ENCODE measurements at regions not wholly inside any gene's neighbourhood (a gene's known extent, or its start where the extent isn't known, plus 50 kb on each side); places are given as distances from the start of the nearest gene placed in this dataset.

- TF ChIP-seq CTCF (IDR thresholded peaks at IDR 0.05) (no peak), POLR2A (IDR thresholded peaks at IDR 0.05) (no peak), POLR2AphosphoS5 (IDR thresholded peaks at IDR 0.05) (no peak)
Measured at GRCh38 chr2:147149575-147150240, 695.1 kb upstream of the ACVR2A start.
